SK-N-SH (cell line): ENCODE measurements at regions not wholly inside any gene's neighbourhood (a gene's known extent, or its start where the extent isn't known, plus 50 kb on each side); places are given as distances from the start of the nearest gene placed in this dataset.

Source experiments
- CTCF ChIA-PET: fragments of 300-600, 350-600 bp; formaldehyde crosslinking; extraction: SDS; loops from one replicate; lab custom pipeline; 2021; lab: Yijun Ruan, JAX
- POLR2A ChIA-PET: fragments of 350-600 bp; sonication (Branson Sonifier 250); formaldehyde crosslinking; extraction: SDS; loops from one replicate; lab custom pipeline; 2020; ENCODE audit warnings: antibody characterized with exemption, inconsistent platforms; lab: Yijun Ruan, JAX
- DNase-seq: peaks from one replicate; pipeline ENCODE4 v3.0.0; 2012
- H2AFZ ChIP-seq: fragments of 200-600 bp; sonication (generic); 2 replicates; pipeline ENCODE4 v1.8.1; 2016; ENCODE audit warnings: antibody characterized with exemption, mild to moderate bottlenecking, low read depth
- H3F3A ChIP-seq: fragments of 200-600 bp; sonication (generic); replicated peaks from 2 replicates; pipeline ENCODE3; 2016; ENCODE audit warnings: antibody characterized with exemption, mild to moderate bottlenecking; ENCODE audit not compliant: insufficient read depth
- H3K27ac ChIP-seq, 2 experiments: fragments of 200-500 bp in 1 of 2; fragments of 200-600 bp in 1 of 2; sonication (Bioruptor generic) in 1 of 2; sonication (generic), shearing (Covaris generic) in 1 of 2; 2 replicates each; pipeline versions ENCODE4 v1.5.1 to v1.6.1; 2014 to 2016; ENCODE audit warnings: low read depth in 2 of 2, inconsistent platforms in 1 of 2, low read length in 1 of 2, mild to moderate bottlenecking in 1 of 2, mixed read lengths in 1 of 2
- H3K27me3 ChIP-seq: fragments of 200-600 bp; sonication (generic), shearing (Covaris generic); 2 replicates; pipeline ENCODE4 v1.6.1; 2016; ENCODE audit warnings: mixed run types; ENCODE audit not compliant: insufficient read depth
- H3K36me3 ChIP-seq, 2 experiments: fragments of 200-500 bp in 1 of 2; fragments of 200-600 bp in 1 of 2; sonication (Bioruptor generic) in 1 of 2; sonication (generic) in 1 of 2; replicated peaks in 1 of 2; 2 replicates each; pipeline versions ENCODE3 to v1.5.1; 2014 to 2016; ENCODE audit warnings: low read length in 1 of 2, mild to moderate bottlenecking in 1 of 2; ENCODE audit not compliant: insufficient read depth in 2 of 2, control insufficient read depth in 1 of 2
- H3K4me1 ChIP-seq, 2 experiments: fragments of 200-500 bp in 1 of 2; fragments of 200-600 bp in 1 of 2; sonication (Bioruptor generic) in 1 of 2; sonication (generic), shearing (Covaris generic) in 1 of 2; 2 replicates each; pipeline versions ENCODE4 v1.5.1 to v1.6.1; 2014 to 2016; ENCODE audit warnings: low read depth in 1 of 2, low read length in 1 of 2, mixed run types in 1 of 2; ENCODE audit not compliant: insufficient read depth in 2 of 2, control insufficient read depth in 1 of 2
- H3K4me2 ChIP-seq: fragments of 200-600 bp; sonication (generic), shearing (Covaris generic); 2 replicates; pipeline ENCODE4 v1.6.1; 2017; ENCODE audit warnings: mixed run types
- H3K4me3 ChIP-seq, 2 experiments: fragments of 200-500 bp in 1 of 2; fragments of 200-600 bp in 1 of 2; sonication (Bioruptor generic) in 1 of 2; sonication (generic), shearing (Covaris generic) in 1 of 2; 2 replicates each; pipeline versions ENCODE4 v1.5.1 to v1.8.1; 2014 to 2016; ENCODE audit warnings: low read depth in 2 of 2, inconsistent platforms in 1 of 2, low read length in 1 of 2, mild to moderate bottlenecking in 1 of 2, mixed read lengths in 1 of 2, moderate library complexity in 1 of 2
- H3K79me2 ChIP-seq: fragments of 200-600 bp; sonication (generic); 2 replicates; pipeline ENCODE4 v1.8.1; 2017; ENCODE audit warnings: mild to moderate bottlenecking; ENCODE audit not compliant: insufficient read depth
- H3K9ac ChIP-seq: fragments of 200-600 bp; sonication (generic); 2 replicates; pipeline ENCODE4 v1.6.1; 2017; ENCODE audit warnings: mixed run types
- H3K9me2 ChIP-seq: fragments of 200-600 bp; sonication (generic); 2 replicates; pipeline ENCODE4 v1.6.1; 2017; ENCODE audit warnings: mixed run types
- H3K9me3 ChIP-seq: fragments of 200-600 bp; sonication (generic); 2 replicates; pipeline ENCODE4 v1.6.1; 2017; ENCODE audit warnings: mixed run types, mild to moderate bottlenecking, moderate library complexity
- H4K20me1 ChIP-seq: fragments of 200-600 bp; sonication (generic); 2 replicates; pipeline ENCODE4 v1.6.1; 2017; ENCODE audit warnings: mild to moderate bottlenecking, mixed run types; ENCODE audit not compliant: insufficient read depth
- CHD2 ChIP-seq: fragments of 150-350 bp; IDR thresholded peaks from 2 replicates; pipeline ENCODE4 v1.6.1; 2018; ENCODE audit warnings: low read length; ENCODE audit not compliant: partially characterized antibody
- ELF1 ChIP-seq: IDR thresholded peaks from 2 replicates; pipeline ENCODE4 v1.4.0; 2012
- EP300 ChIP-seq, 2 experiments: IDR thresholded peaks; 2 replicates each; pipeline versions ENCODE4 v1.4.0 to v1.6.1; 2012; ENCODE audit warnings: borderline replicate concordance in 1 of 2, low read depth in 1 of 2, low read length in 1 of 2
- FOSL2 ChIP-seq: IDR thresholded peaks from 2 replicates; pipeline ENCODE4 v1.4.0; 2012; ENCODE audit warnings: low read depth, mild to moderate bottlenecking, moderate library complexity, borderline replicate concordance
- GABPA ChIP-seq: IDR thresholded peaks from 2 replicates; pipeline ENCODE4 v1.4.0; 2012; ENCODE audit warnings: low read depth, mild to moderate bottlenecking
- GATA2 ChIP-seq: sonication (generic); formaldehyde crosslinking; IDR thresholded peaks from 2 replicates; pipeline ENCODE4 v1.5.0; 2020; ENCODE audit warnings: mild to moderate bottlenecking, missing genetic modification reagents
- JUND ChIP-seq: IDR thresholded peaks from 2 replicates; pipeline ENCODE4 v1.4.0; 2012
- MXI1 ChIP-seq: IDR thresholded peaks from 2 replicates; pipeline ENCODE4 v1.6.1; 2012; ENCODE audit warnings: mild to moderate bottlenecking, low read depth, low read length, improper control_type of control experiment
- NRF1 ChIP-seq: IDR thresholded peaks from 2 replicates; pipeline ENCODE4 v1.6.1; 2012; ENCODE audit warnings: low read depth, mild to moderate bottlenecking, low read length
- RAD21 ChIP-seq: IDR thresholded peaks from 2 replicates; pipeline ENCODE4 v1.6.1; 2012; ENCODE audit warnings: mild to moderate bottlenecking, low read length
- SIN3A ChIP-seq: IDR thresholded peaks from 2 replicates; pipeline ENCODE4 v1.6.1; 2012; ENCODE audit warnings: low read depth, mild to moderate bottlenecking, low read length, moderate library complexity, borderline replicate concordance
- SMC3 ChIP-seq: IDR thresholded peaks from 2 replicates; pipeline ENCODE4 v1.6.1; 2012; ENCODE audit warnings: low read depth, low read length, improper control_type of control experiment
- TAF1 ChIP-seq: IDR thresholded peaks from 2 replicates; pipeline ENCODE4 v1.6.1; 2012; ENCODE audit warnings: low read depth, mild to moderate bottlenecking, low read length, moderate library complexity, borderline replicate concordance
- YY1 ChIP-seq: IDR thresholded peaks from 2 replicates; pipeline ENCODE4 v1.4.0; 2012; ENCODE audit warnings: low read depth, mild to moderate bottlenecking
- WGBS: methylation state at CpG from one replicate; pipeline ENCODE4 v1.1.6; 2017; ENCODE audit warnings: low lambda C conversion rate; 5-methylcytosine and 5-hydroxymethylcytosine counted together
- TF ChIP-seq, protein P1 (sequence below): fragments of 200-600 bp; sonication (generic); IDR thresholded peaks from 2 replicates; pipeline ENCODE4 v1.6.1; 2017; ENCODE audit warnings: antibody characterized with exemption, mild to moderate bottlenecking, moderate library complexity
- TF ChIP-seq, protein P2 (sequence below): fragments of 150-350 bp; IDR thresholded peaks from 2 replicates; pipeline ENCODE4 v1.6.1; 2017; ENCODE audit warnings: antibody characterized with exemption, low read length, low read depth, borderline replicate concordance

DNA sequence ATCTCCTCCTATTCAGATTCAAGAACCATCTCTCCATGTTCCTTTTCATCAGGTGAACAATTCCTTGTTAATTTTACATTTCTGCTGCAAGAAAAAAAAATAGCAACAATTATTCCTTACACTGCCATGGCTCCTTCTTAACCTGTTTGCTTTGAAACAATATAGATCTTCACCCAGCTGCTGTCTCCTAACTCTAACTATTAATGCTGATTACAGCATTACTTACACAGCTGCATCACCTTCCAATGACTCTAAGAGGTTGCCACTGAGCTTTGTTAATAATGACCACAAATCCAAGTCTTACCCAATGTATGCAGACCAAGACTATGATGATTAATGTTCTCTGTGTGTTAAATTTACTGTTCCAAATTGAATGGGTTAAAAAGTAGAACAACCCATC is 541.4 kb downstream of the TOX3 start:
- Histone ChIP-seq H3K9ac (no peak overlapping the region), H3K79me2 (no peaks in the 10 kb centered on the region), H2AFZ (no peak overlapping the region), H3K27me3 (no peaks in the 10 kb centered on the region), H3F3A (no peaks in the 10 kb centered on the region), H3K36me3 (no peaks in the 10 kb centered on the region), H3K4me1 (no peaks in the 10 kb centered on the region), H3K9me2 (no peaks in the 10 kb centered on the region), H3K4me3 (no peak overlapping the region), H3K27ac (no peak overlapping the region), H3K4me2 (no peak overlapping the region), H3K9me3 (no peaks in the 10 kb centered on the region), H4K20me1 (no peaks in the 10 kb centered on the region)
- POLR2A ChIA-PET: no interaction called here
- no peak for DNase-seq
- CTCF ChIA-PET: no interaction called here
- TF ChIP-seq MXI1 (no peak), CHD2 (no peak)

DNA sequence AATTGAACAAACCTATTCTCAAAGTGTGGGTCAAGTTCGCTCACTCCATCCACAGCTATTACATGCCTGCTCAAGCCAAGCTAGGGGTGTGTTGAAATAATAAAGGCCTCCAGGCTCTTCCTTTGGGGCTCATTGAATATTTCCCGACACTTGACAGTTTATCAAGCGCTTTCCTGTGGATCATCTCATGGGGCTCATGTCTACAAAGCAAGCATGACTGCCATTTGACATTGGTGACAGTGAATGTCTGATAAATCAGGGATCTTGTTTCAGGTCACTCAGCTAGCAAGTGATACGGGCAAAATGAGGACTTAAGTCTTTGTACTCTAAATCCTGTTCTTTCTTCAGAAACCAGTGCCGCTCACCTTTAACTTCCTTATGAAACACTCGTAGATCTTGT is 542.6 kb downstream of the TOX3 start:
- CTCF ChIA-PET: interaction anchor here (1.2 kb wide), 1 partner anchor 21 kb away, joined by 4 read pairs; no protein-coding TSS in a partner anchor
- no peaks in the 10 kb centered on the region for H3K79me2 ChIP-seq
- H3K9ac ChIP-seq: no peak overlapping the region
- no peak for DNase-seq
- no peaks in the 10 kb centered on the region for H3K27me3 ChIP-seq
- no peak overlapping the region for H3K27ac ChIP-seq
- H3K4me2 ChIP-seq: no peak overlapping the region
- H3F3A ChIP-seq: no peaks in the 10 kb centered on the region
- no peaks in the 10 kb centered on the region for H4K20me1 ChIP-seq
- H3K4me1 ChIP-seq: no peaks in the 10 kb centered on the region
- TF ChIP-seq JUND (no peak), SIN3A (no peak), TAF1 (no peak), ELF1 (no peak), SMC3 (no peak), GATA2 (CRISPR knock-in tag) (no peak), GABPA (no peak), NRF1 (no peak), FOSL2 (no peak), YY1 (no peak), EP300 (IDR thresholded peaks at IDR 0.05; ENCODE audit: borderline replicate concordance in 1 of 2, low read depth in 1 of 2, low read length in 1 of 2) (no peak), RAD21 (no peak)
- TF ChIP-seq, protein P1, sequence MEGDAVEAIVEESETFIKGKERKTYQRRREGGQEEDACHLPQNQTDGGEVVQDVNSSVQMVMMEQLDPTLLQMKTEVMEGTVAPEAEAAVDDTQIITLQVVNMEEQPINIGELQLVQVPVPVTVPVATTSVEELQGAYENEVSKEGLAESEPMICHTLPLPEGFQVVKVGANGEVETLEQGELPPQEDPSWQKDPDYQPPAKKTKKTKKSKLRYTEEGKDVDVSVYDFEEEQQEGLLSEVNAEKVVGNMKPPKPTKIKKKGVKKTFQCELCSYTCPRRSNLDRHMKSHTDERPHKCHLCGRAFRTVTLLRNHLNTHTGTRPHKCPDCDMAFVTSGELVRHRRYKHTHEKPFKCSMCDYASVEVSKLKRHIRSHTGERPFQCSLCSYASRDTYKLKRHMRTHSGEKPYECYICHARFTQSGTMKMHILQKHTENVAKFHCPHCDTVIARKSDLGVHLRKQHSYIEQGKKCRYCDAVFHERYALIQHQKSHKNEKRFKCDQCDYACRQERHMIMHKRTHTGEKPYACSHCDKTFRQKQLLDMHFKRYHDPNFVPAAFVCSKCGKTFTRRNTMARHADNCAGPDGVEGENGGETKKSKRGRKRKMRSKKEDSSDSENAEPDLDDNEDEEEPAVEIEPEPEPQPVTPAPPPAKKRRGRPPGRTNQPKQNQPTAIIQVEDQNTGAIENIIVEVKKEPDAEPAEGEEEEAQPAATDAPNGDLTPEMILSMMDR: no peak
- TF ChIP-seq, protein P2, sequence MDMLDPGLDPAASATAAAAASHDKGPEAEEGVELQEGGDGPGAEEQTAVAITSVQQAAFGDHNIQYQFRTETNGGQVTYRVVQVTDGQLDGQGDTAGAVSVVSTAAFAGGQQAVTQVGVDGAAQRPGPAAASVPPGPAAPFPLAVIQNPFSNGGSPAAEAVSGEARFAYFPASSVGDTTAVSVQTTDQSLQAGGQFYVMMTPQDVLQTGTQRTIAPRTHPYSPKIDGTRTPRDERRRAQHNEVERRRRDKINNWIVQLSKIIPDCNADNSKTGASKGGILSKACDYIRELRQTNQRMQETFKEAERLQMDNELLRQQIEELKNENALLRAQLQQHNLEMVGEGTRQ: no peak
- TF ChIP-seq, all 33 proteins: peak for 0
- Histone ChIP-seq H3K36me3 (no peaks in the 10 kb centered on the region), H2AFZ (no peak overlapping the region), H3K9me2 (no peaks in the 10 kb centered on the region), H3K4me3 (no peak overlapping the region), H3K9me3 (no peaks in the 10 kb centered on the region)
- WGBS: 32% methylated on average over 6 of the region's 6 CpGs
- POLR2A ChIA-PET: no interaction called here
